ENCODE measurements at regions not wholly inside any gene's neighbourhood (a gene's known extent, or its start where the extent isn't known, plus 50 kb on each side); places are given as distances from the start of the nearest gene placed in this dataset.
A peak's percentile ranks its signal among the peaks of the same experiment; 100 is the strongest.
"Not testable (repeated sequence)": the region's sequence is repeated elsewhere in the genome, so short reads cannot be mapped to it uniquely, and the experiment has no call there.

DNA sequence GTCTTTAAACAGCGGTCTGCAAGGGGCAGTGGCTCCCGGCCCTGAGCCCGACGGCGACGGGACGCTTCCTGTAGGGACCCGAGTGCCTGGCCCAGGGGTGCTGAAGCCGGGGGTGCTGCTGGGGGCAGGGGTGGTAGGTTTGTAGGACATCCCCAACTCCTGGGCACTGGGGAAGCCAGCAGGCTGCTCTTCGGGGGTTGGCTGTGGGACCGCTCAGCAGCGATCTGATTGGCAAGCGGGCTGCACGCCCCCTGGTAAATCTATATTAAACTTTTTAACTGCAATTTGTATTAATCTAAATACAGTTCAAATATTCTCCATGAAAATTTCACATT, 1510.0 kb downstream of the FOXD4L5 start:
- H3K36me3 ChIP-seq (replicated peaks; ENCODE audit: control insufficient read depth, insufficient read depth, low read length); H3K4me3 ChIP-seq (ENCODE audit: insufficient read depth, low read depth, low read length); H3K27me3 ChIP-seq (ENCODE audit: control insufficient read depth, insufficient read depth, low read length); DNase-seq: not testable (repeated sequence)

DNA sequence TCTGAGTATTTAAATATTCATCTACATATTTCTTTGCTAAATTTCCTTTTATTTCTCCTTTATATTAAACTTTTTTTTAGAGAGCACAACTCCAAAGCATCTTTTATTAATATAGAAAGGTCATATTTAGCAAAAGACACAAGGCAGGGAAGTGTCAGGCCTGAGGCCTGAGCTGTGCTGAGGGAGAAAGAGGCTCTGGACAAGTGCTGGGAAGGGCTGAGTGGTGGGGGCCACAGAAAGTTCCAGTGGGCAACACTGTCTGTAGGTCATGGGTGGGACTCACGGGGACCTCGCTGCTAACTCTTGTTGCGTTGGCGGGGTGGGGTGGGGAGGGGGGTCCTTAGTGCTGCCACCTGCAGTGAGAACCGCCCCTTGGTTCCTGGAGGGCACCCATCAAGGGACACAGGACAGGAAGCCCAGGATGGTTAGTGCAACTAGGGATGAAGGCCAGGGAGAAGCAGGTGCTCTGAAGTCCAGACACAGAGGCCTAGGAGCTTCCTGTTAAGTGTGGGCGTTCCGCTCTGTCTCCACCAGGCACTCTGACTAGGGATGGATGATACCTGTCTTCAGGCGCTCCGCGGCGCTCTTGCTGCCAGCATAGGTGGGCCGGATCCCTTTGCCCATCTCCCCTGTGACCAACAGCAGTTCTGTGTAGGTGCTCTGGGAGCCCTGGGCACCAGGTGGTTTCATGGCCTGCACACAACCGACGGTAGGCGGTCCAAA, 1510.5 kb downstream of the FOXD4L5 start:
- H3K27me3 ChIP-seq (ENCODE audit: control insufficient read depth, insufficient read depth, low read length); DNase-seq; H3K4me3 ChIP-seq (ENCODE audit: insufficient read depth, low read depth, low read length); H3K36me3 ChIP-seq (replicated peaks; ENCODE audit: control insufficient read depth, insufficient read depth, low read length): not testable (repeated sequence)

DNA sequence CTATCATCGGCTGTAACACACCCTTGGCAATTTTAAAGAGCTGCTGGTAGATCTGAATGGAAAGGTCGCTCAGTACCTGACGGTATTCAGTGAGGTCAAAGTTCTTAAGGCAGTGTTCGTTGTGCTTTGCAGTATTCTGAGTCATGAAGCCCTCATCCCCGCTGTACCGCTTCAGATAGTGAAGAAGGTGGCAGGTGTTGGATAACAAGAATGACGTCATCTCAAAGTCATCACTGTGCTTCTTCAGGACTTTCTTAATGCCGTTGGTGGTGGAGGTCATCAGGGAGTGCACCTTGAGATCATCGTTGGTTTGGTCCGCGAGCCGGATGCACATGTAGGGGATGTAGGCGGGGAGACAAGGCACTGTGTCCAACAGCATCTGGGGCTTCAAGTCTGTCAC, 1522.8 kb downstream of the FOXD4L5 start:
- H3K27me3 ChIP-seq (ENCODE audit: control insufficient read depth, insufficient read depth, low read length); H3K4me3 ChIP-seq (ENCODE audit: insufficient read depth, low read depth, low read length); DNase-seq: not testable (repeated sequence)

DNA sequence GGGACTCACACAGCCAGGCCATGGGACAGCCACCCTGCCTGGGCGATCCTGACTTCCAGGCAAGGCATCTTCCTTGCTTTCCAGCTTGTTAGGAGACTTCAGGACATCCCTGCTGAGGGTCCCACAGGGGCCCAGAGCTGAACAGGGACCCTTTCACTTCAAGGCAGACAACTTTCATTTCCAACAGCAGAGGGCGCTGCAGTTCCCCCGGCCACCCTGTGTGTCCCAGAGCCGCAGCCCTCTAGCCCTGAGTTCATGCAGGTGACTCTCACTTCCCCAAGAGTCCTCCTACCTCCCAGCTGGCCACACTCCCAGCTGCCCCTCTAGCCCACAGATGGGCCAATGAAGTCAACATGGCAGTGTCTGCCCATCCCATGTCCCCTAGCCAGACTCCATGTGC, 1556.0 kb downstream of the FOXD4L5 start:
- not testable (repeated sequence) for H3K4me3 ChIP-seq (ENCODE audit: insufficient read depth, low read depth, low read length); DNase-seq; H3K27me3 ChIP-seq (ENCODE audit: control insufficient read depth, insufficient read depth, low read length); H3K36me3 ChIP-seq (replicated peaks; ENCODE audit: control insufficient read depth, insufficient read depth, low read length)

More for the DNA sequence above, 1522.8 kb downstream of the FOXD4L5 start:
- H3K36me3 ChIP-seq (replicated peaks; ENCODE audit: control insufficient read depth, insufficient read depth, low read length) = not testable (repeated sequence)

DNA sequence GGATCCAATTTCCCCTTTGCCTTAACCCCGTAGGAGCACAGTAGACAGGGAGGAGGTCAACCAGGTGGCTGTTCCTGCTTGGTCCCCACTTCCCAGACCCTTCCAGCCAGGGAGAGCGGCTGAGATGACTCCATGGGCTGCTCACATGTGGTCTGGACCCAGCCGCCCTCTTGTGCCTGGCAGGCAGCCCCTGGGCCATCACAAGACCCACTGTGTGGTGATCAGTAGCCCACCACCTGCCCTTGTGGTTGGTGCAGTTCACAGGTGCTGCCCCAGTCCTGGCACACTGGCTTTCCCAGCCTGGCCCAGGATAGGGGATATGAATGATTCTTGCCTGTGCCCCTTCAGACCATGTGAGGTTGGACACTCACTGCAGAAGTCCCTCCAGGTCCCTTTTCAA, 1556.7 kb downstream of the FOXD4L5 start:
- DNase-seq = no peak
- Histone ChIP-seq H3K4me3 (ENCODE audit: insufficient read depth, low read depth, low read length) (no peak overlapping the region), H3K27me3 (ENCODE audit: control insufficient read depth, insufficient read depth, low read length) (no peaks in the 10 kb centered on the region), H3K36me3 (replicated peaks; ENCODE audit: control insufficient read depth, insufficient read depth, low read length) (no peaks in the 10 kb centered on the region)

DNA sequence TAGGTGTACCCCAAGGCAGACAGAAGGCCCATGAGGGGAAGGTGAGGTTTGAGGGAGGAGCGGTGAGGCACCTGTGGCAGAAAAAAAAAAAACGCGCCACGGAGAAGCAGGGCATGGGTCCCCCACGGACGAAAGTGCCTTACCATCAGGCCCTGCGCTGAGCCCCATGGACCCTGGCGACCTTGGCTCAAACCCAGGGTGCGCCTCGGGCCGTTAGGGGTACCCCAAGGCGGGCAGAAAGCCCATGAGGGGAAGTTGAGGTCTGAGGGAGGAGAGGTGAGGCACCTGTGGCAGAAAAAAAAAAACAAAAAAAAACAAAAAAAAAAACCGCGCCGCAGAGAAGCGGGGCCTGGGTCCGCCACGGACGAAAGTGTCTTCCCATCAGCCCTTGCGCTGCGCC, 1576.7 kb downstream of the FOXD4L5 start:
- not testable (repeated sequence) for DNase-seq; H3K27me3 ChIP-seq (ENCODE audit: control insufficient read depth, insufficient read depth, low read length); H3K4me3 ChIP-seq (ENCODE audit: insufficient read depth, low read depth, low read length); H3K36me3 ChIP-seq (replicated peaks; ENCODE audit: control insufficient read depth, insufficient read depth, low read length)

DNA sequence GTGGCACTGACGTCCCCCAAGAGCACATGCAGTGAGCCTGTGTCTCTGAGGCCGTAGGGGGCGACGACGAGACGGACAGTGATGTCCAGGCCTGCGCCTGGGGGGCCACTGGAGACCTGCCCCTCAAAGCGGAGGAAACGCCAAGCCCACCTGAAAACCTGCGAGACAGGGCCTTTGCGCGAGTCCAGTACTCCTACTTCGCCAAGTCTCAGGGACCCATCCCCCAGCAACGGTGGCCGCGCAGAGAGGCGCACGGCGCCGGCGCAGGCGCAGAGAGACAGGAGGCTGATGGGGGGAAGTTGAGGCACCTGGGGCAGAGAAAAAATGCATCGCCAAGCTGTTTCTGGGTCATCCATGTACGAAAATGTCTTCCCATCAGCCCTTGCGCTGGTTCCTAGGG, 1580.6 kb downstream of the FOXD4L5 start:
- not testable (repeated sequence) for H3K36me3 ChIP-seq (replicated peaks; ENCODE audit: control insufficient read depth, insufficient read depth, low read length); H3K4me3 ChIP-seq (ENCODE audit: insufficient read depth, low read depth, low read length); H3K27me3 ChIP-seq (ENCODE audit: control insufficient read depth, insufficient read depth, low read length)
- DNase-seq = peak; percentile 1

DNA sequence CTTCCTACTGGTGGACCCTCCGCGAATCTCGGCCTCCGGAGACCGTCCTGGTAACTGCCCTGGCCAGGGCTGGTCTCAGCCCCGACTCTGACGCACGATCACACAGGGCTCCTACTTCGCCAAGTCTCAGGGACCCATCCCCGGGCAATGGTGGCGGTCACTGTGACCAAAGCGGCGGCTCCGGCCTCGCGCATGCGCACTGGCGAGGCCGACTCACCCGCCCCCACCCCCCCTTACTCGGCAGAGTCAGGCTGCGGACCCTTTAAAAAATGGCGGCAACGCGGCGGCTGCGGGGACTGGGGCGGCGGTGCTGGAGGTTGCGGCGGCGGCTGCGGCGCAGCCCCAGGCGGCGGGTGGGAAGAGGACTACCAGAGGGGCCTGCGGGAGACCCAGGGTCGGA, 1581.3 kb downstream of the FOXD4L5 start:
- DNase-seq; H3K4me3 ChIP-seq (ENCODE audit: insufficient read depth, low read depth, low read length): not testable (repeated sequence)

DNA sequence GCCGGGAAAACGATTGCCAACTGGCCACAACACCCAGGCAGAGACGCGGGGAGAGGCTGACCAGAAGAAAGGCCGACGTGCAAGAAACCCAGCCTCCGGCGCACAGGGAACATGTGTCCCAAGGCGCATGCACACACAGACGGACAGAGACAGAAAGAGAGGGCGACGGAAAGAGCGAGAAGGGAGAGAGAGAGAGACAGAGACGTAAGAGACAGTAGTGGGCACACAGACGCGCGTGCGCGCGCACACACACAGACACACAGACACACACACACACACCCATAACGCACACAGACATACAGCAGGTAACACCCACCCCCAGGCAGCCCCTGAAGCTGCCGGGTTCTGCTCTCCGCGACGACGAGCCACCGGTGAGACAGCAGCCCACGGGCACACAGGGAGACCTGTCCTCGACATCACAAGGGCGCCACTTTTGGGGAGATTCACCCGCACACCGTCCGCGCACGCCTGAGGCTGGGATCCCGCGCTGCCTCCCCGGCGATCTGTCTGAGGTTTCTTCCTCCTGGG, 1581.8 kb downstream of the FOXD4L5 start:
- not testable (repeated sequence) for DNase-seq; H3K27me3 ChIP-seq (ENCODE audit: control insufficient read depth, insufficient read depth, low read length); H3K36me3 ChIP-seq (replicated peaks; ENCODE audit: control insufficient read depth, insufficient read depth, low read length); H3K4me3 ChIP-seq (ENCODE audit: insufficient read depth, low read depth, low read length)

More for the DNA sequence above, 1581.3 kb downstream of the FOXD4L5 start:
- not testable (repeated sequence) for H3K27me3 ChIP-seq (ENCODE audit: control insufficient read depth, insufficient read depth, low read length); H3K36me3 ChIP-seq (replicated peaks; ENCODE audit: control insufficient read depth, insufficient read depth, low read length)

Measured in H7 (cell line).